ENCODE measurements at regions not wholly inside any gene's neighbourhood (a gene's known extent, or its start where the extent isn't known, plus 50 kb on each side); places are given as distances from the start of the nearest gene placed in this dataset.

DNA sequence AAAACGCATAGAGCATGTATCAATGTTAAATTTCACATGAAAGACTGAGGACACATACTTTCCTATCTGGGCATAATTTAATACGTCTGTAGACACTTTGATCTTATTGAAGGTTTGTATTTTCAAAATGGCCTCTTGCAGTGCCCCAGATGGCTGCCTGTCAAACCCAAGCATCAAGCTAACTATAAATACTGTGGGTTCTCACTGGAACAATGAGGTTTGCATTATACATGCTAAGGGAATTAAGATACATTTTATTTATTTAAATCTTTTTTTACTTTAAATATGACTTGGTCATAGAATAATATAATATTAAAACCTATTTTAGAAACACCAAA lies 702.9 kb upstream of the GRAMD2B start:
- DNase-seq: no peak

GRCh38 chr5:125720721-125721120 lies 702.5 kb upstream of the GRAMD2B start:
- no peak for DNase-seq

- DNase-seq: no peak
Measured at GRCh38 chr5:125722550-125722949, 700.7 kb upstream of the GRAMD2B start.

- DNase-seq: no peak
Measured at GRCh38 chr5:125725691-125726090, 697.5 kb upstream of the GRAMD2B start.

GRCh38 chr5:125743939-125744338 lies 679.3 kb upstream of the GRAMD2B start:
- DNase-seq: no peak

- DNase-seq: no peak
Measured at GRCh38 chr5:125746917-125747316, 676.3 kb upstream of the GRAMD2B start.

GRCh38 chr5:125750147-125750860 lies 672.9 kb upstream of the GRAMD2B start:
- no peak for DNase-seq

- no peak for DNase-seq
Measured at GRCh38 chr5:125750861-125751186, 672.4 kb upstream of the GRAMD2B start.

- DNase-seq: no peak
Measured at GRCh38 chr5:125756456-125756855, 666.8 kb upstream of the GRAMD2B start.

DNA sequence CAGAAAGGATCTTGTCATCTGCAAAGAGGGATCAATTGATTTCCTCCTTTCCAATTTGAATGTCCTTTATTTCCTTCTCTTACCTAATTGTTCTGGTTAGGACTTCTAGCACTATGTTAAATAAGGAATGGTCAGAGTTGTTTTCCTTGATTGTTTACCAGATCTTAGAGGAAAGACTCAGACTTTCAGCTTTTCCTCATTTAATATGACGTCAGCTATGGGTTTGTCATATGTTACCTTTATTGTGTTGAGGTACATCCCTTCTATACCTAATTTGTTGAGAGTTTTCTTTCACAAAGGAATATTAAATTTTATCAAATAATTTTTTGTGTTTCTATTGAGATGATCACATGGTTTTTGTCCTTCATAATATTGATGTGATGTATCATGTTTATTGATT lies 656.5 kb upstream of the GRAMD2B start:
- no peak for DNase-seq

- DNase-seq: no peak
Measured at GRCh38 chr5:125775896-125776295, 647.3 kb upstream of the GRAMD2B start.

DNA sequence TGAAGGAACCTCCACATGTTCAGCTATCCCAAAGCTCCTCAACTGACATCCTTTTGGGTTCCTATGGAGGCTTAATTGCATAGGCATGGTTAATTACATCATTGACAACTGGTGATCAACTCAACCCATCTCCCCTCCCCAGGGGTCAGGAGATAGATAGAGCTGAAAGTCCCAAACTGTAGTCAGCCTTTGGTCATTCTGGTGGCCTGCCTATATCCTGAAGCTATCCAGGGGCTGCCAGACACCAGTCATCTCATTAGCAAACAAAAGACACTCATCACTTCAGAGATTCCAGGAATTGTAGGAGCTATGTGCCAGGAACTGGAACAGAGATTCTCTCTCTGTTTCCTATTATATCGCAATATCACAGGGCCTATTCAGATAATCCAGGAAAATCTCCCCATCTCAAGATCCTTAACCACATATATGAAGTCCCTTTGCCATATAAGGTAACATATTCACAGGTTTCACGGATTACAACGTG lies 646.5 kb upstream of the GRAMD2B start:
- no peak for DNase-seq

- DNase-seq: no peak
Measured at GRCh38 chr5:125778791-125779190, 644.4 kb upstream of the GRAMD2B start.

DNA sequence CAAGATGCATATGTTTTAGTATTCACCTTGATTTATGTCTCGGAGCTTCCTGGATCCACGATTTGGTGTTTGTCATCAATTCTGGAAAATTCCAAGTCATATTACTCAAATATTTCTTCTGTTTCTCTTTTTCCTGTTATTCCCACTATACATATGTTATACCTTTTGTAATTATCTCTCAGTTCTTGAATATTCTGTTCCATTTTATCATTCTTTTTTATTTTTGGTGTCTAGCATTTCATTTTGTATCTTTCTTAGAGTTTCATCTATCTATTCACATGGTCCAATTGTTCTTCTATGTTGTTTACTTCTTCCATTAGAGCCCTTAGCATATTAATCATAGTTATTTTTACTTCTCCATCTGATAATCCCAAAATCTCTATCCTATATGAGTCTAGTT lies 637.8 kb upstream of the GRAMD2B start:
- DNase-seq: no peak

- no peak for DNase-seq
Measured at GRCh38 chr5:125786021-125786420, 637.2 kb upstream of the GRAMD2B start.

DNA sequence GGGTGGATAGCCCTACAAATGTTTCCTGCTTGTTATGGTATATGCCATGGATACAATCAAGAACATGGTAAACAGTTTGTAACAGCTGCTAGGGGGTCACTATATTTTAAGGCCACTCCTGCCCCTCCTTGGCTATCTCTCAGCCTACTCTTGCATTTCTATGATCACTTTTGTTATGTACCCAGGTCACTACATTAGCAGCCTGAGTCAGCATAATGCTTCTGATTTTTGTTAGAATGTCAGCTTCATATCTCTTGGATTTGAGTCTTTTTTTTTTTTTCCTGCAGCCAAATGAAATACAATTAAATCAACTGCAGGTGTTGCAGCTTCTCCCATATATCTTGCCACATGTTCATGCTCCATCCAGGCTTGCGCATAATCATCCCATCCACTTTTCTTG lies 629.7 kb upstream of the GRAMD2B start:
- no peak for DNase-seq

GRCh38 chr5:125794922-125795321 lies 628.3 kb upstream of the GRAMD2B start:
- DNase-seq: no peak

DNA sequence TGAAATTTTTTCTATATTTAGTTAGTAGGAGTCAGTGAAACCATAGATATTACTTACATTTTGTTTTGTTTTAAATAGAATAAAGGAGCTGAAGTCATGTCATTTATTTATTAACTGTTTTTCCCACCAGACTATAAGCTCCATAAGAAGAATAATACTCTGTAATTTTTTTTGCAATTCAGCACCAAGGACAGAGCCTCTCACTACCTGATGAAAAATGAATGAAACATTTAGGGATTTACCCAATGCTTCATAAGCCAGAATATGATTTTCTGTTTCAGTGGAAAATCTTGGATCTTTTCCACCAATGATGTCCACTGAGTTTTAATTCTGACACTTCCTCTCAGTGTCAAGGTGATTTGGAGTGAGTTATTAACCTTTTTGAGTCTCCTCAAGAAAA lies 624.9 kb upstream of the GRAMD2B start:
- no peak for DNase-seq

- no peak for DNase-seq
Measured at GRCh38 chr5:125812651-125813050, 610.6 kb upstream of the GRAMD2B start.

- DNase-seq: no peak
Measured at GRCh38 chr5:125813221-125813974, 609.8 kb upstream of the GRAMD2B start.

DNA sequence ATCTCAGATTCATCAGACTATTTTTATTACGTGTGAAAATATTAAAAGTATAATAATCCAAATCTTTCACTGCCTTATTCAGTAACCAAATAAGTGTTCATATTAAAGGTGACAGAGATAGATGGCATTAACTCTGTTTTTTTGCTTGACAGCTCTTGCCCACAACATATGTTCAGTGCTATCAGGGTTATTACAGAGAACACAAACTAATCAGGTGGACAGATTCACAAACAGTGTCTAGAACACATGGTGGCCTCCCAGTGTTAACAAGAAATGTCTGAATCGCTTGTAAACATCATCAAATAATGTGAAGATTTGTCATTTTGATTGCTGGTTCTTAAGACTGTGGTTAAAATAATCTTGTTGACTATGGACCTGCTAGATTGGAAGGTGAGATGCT lies 609.1 kb upstream of the GRAMD2B start:
- no peak for DNase-seq

DNA sequence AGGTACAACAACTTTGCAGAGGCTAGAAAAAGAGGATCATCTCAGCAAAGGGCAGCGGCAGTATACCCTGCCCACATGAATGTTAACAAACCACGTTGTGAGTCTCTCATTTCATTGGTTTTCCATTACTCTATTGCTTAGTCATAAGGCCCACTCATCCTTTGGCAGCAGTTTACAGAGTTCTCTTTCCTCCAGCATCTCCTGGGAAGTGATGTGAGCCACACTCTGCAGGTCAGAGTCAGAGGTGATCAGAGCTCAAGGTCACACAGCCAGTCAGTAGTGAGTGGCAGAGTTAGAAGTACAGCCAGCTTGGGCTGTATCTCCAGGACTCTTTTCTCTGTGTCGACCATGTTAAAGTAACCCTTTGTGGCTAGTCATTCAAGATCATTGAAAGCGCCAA lies 599.6 kb upstream of the GRAMD2B start:
- DNase-seq: no peak

- DNase-seq: no peak
Measured at GRCh38 chr5:125826214-125826613, 597.0 kb upstream of the GRAMD2B start.

DNA sequence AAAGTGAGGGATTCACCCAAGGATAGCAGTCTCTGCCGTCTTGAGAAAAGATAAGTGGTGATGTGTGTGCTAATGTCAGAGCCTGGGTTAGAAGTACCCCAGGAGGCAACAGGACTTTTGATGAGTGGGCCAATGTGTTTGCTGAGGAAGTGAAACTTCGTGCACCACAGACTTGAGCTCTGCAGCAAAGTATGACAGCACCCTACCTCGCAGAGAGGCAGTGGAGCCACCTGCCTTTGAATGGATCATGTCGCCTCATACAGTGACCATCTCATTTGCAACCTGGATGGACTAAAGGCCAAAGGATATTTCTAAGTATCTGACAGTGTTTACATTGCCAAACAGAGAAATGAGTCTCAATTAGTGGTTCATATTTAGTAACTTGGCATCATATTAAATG lies 593.9 kb upstream of the GRAMD2B start:
- DNase-seq: no peak

DNA sequence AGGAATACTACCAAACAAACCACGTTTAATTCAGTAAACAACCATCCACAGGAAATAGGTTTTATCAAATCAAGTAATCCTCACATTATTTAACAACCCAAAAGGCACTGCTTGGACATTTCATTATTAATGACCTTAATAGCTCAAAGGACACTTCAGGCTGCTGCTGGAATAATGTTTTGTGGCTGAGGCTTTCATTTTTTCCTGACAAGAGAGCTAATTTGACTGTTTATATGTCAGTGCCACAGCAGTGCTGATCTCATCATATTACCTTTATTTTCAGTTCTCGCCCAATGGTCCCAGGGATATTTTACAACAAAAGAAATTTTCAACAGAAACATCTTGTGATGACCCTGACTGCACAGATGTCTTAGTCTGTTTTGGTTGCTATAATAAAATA lies 589.8 kb upstream of the GRAMD2B start:
- no peak for DNase-seq
